H1 (cell line): ENCODE measurements at regions not wholly inside any gene's neighbourhood (a gene's known extent, or its start where the extent isn't known, plus 50 kb on each side); places are given as distances from the start of the nearest gene placed in this dataset.

Source experiments
- CTCF ChIA-PET: fragments of 300-600 bp; sonication (Branson Sonifier 250); formaldehyde crosslinking; loops from one replicate; lab custom pipeline; 2021; ENCODE audit not compliant: partially characterized antibody; lab: Charles Lee
- POLR2A ChIA-PET: fragments of 300-600 bp; sonication (Branson Sonifier 250); formaldehyde crosslinking; loops from one replicate; lab custom pipeline; 2021; ENCODE audit warnings: inconsistent platforms; ENCODE audit not compliant: partially characterized antibody; lab: Charles Lee
- DNase-seq, 2 experiments: peaks; one replicate each; pipeline versions ENCODE4 v3.0.0 to v3.0.0-alpha.2; 2010 to 2022; ENCODE audit warnings: low spot score in 2 of 2, low read depth in 1 of 2, mixed read lengths in 1 of 2
- FAIRE-seq: peaks from 2 replicates; lab custom pipeline; 2011; peaks lifted over from hg19 to GRCh38; lab: Jason Lieb, UNC
- H2AFZ ChIP-seq: 2 replicates; pipeline ENCODE4 v1.8.1; 2012; ENCODE audit warnings: low read length, inconsistent platforms
- H2AK5ac ChIP-seq: 2 replicates; pipeline ENCODE4 v1.6.1; 2013; ENCODE audit warnings: low read depth, low read length
- H2BK120ac ChIP-seq: replicated peaks from 2 replicates; pipeline ENCODE3; 2013; ENCODE audit warnings: low read depth, low read length, inconsistent platforms
- H2BK12ac ChIP-seq: 2 replicates; pipeline ENCODE4 v1.6.1; 2013; ENCODE audit warnings: low read depth, low read length
- H2BK15ac ChIP-seq: 2 replicates; pipeline ENCODE4 v1.6.1; 2013; ENCODE audit warnings: low read length
- H2BK20ac ChIP-seq: 2 replicates; pipeline ENCODE4 v1.6.1; 2013; ENCODE audit warnings: low read length
- H2BK5ac ChIP-seq: 2 replicates; pipeline ENCODE4 v1.6.1; 2013; ENCODE audit warnings: low read depth, low read length
- H3K14ac ChIP-seq: 2 replicates; pipeline ENCODE4 v1.6.1; 2013; ENCODE audit warnings: inconsistent platforms; ENCODE audit not compliant: insufficient read length
- H3K18ac ChIP-seq: 2 replicates; pipeline ENCODE4 v1.6.1; 2013; ENCODE audit warnings: low read length; ENCODE audit errors: extremely low read depth
- H3K23ac ChIP-seq: 2 replicates; pipeline ENCODE4 v1.6.1; 2013; ENCODE audit warnings: inconsistent platforms; ENCODE audit not compliant: insufficient read length
- H3K23me2 ChIP-seq: 2 replicates; pipeline ENCODE4 v1.6.1; 2013; ENCODE audit warnings: low read depth, low read length
- H3K27ac ChIP-seq: 2 replicates; pipeline ENCODE4 v1.6.1; 2011; ENCODE audit warnings: low read depth, low read length, inconsistent platforms
- H3K27me3 ChIP-seq, 4 experiments: replicated peaks in 1 of 4; 1 replicate in 1 of 4; 2 replicates in 3 of 4; pipeline versions ENCODE4 v1.6.1 to v1.8.1; 2011 to 2013; ENCODE audit warnings: low read length in 3 of 4, mild to moderate bottlenecking in 3 of 4, inconsistent platforms in 2 of 4, mixed read lengths in 2 of 4, moderate library complexity in 1 of 4; ENCODE audit not compliant: control insufficient read depth in 3 of 4, insufficient read depth in 3 of 4; ENCODE audit errors: extremely low read depth in 1 of 4
- H3K36me3 ChIP-seq, 4 experiments: 2 replicates each; pipeline versions ENCODE4 v1.6.1 to v1.8.1; 2011 to 2013; ENCODE audit warnings: mild to moderate bottlenecking in 4 of 4, low read length in 3 of 4, moderate library complexity in 2 of 4, control low read depth in 1 of 4, inconsistent platforms in 1 of 4; ENCODE audit not compliant: insufficient read depth in 4 of 4, control insufficient read depth in 2 of 4
- H3K4ac ChIP-seq: replicated peaks from 2 replicates; pipeline ENCODE3; 2013; ENCODE audit warnings: low read length, low read depth, mixed read lengths, inconsistent platforms; ENCODE audit not compliant: insufficient read length
- H3K4me1 ChIP-seq, 4 experiments: replicated peaks in 1 of 4; 1 replicate in 1 of 4; 2 replicates in 3 of 4; pipeline versions ENCODE4 v1.6.1 to v1.8.1; 2011 to 2013; ENCODE audit warnings: low read length in 3 of 4, inconsistent platforms in 2 of 4, mixed read lengths in 1 of 4; ENCODE audit not compliant: insufficient read depth in 4 of 4, control insufficient read depth in 3 of 4
- H3K4me2 ChIP-seq, 2 experiments: 2 replicates each; pipeline versions ENCODE4 v1.6.1 to v1.8.1; 2011 to 2013; ENCODE audit warnings: low read depth in 2 of 2, low read length in 2 of 2, control low read depth in 1 of 2, inconsistent platforms in 1 of 2, mild to moderate bottlenecking in 1 of 2; ENCODE audit not compliant: insufficient read depth in 1 of 2
- H3K4me3 ChIP-seq, 4 experiments: fragments of 200-600, 300-600 bp in 1 of 4; sonication (generic), shearing (Covaris generic), sonication (Bioruptor Twin) in 1 of 4; 2 replicates each; pipeline versions ENCODE4 v1.5.1 to v1.8.1; 2011 to 2016; ENCODE audit warnings: low read length in 4 of 4, low read depth in 3 of 4, control low read depth in 2 of 4, inconsistent platforms in 2 of 4, mild to moderate bottlenecking in 2 of 4, mixed read lengths in 1 of 4, moderate library complexity in 1 of 4; ENCODE audit not compliant: insufficient read depth in 2 of 4; ENCODE audit errors: extremely low read depth in 1 of 4
- H3K56ac ChIP-seq: replicated peaks from 2 replicates; pipeline ENCODE3; 2013; ENCODE audit warnings: low read depth, mild to moderate bottlenecking, mixed read lengths, low read length, inconsistent platforms; ENCODE audit not compliant: insufficient read length
- H3K79me1 ChIP-seq: 2 replicates; pipeline ENCODE4 v1.6.1; 2013; ENCODE audit warnings: low read depth, low read length, control low read depth
- H3K79me2 ChIP-seq, 2 experiments: 2 replicates each; pipeline versions ENCODE4 v1.6.1 to v1.8.1; 2012 to 2013; ENCODE audit warnings: low read length in 2 of 2, mild to moderate bottlenecking in 2 of 2, inconsistent platforms in 1 of 2; ENCODE audit not compliant: insufficient read depth in 2 of 2, control insufficient read depth in 1 of 2
- H3K9ac ChIP-seq, 4 experiments: replicated peaks in 1 of 4; 1 replicate in 1 of 4; 2 replicates in 3 of 4; pipeline versions ENCODE4 v1.6.1 to v1.8.1; 2011 to 2013; ENCODE audit warnings: low read depth in 3 of 4, low read length in 3 of 4, control low read depth in 2 of 4, mild to moderate bottlenecking in 2 of 4, moderate library complexity in 2 of 4, inconsistent platforms in 1 of 4; ENCODE audit errors: extremely low read depth in 1 of 4
- H3K9me3 ChIP-seq, 2 experiments: 2 replicates each; pipeline versions ENCODE4 v1.6.1 to v1.8.1; 2012 to 2013; ENCODE audit warnings: mild to moderate bottlenecking in 2 of 2, moderate library complexity in 2 of 2, control low read depth in 1 of 2, inconsistent platforms in 1 of 2, low read depth in 1 of 2, low read length in 1 of 2, mixed read lengths in 1 of 2; ENCODE audit not compliant: insufficient read depth in 2 of 2
- H4K20me1 ChIP-seq, 2 experiments: replicated peaks in 1 of 2; 2 replicates each; pipeline versions ENCODE3 to v1.8.1; 2011 to 2013; ENCODE audit warnings: inconsistent platforms in 2 of 2, low read length in 2 of 2, mild to moderate bottlenecking in 1 of 2; ENCODE audit not compliant: insufficient read depth in 2 of 2, control insufficient read depth in 1 of 2
- H4K5ac ChIP-seq: 2 replicates; pipeline ENCODE4 v1.6.1; 2013; ENCODE audit warnings: low read length, low read depth, mixed read lengths, inconsistent platforms; ENCODE audit not compliant: insufficient read length
- H4K8ac ChIP-seq: 2 replicates; pipeline ENCODE4 v1.8.0; 2013; ENCODE audit warnings: mild to moderate bottlenecking, moderate library complexity, low read length, inconsistent platforms; ENCODE audit not compliant: insufficient read depth; ENCODE audit errors: extremely low read depth
- H4K91ac ChIP-seq: replicated peaks from 2 replicates; pipeline ENCODE3; 2013; ENCODE audit warnings: low read length, mixed read lengths, inconsistent platforms; ENCODE audit not compliant: insufficient read length
- SIRT6 ChIP-seq: IDR thresholded peaks from one replicate; pipeline ENCODE4 v1.7.1; 2012; ENCODE audit warnings: low read length, inconsistent platforms
- WGBS, 2 experiments: shearing (Covaris generic) in 1 of 2; methylation state at CpG; one replicate each; pipeline versions ENCODE4 v1.1.6 to v1.1.7; 2013 to 2015; ENCODE audit warnings: low lambda C conversion rate in 2 of 2, mixed read lengths in 2 of 2, inconsistent platforms in 1 of 2, low coverage in 1 of 2, missing lambda C conversion rate in 1 of 2; ENCODE audit not compliant: insufficient replicate concordance in 2 of 2, insufficient coverage in 1 of 2, insufficient read length in 1 of 2; ENCODE audit errors: extremely low coverage in 1 of 2, missing lambda C conversion rate in 1 of 2; 5-methylcytosine and 5-hydroxymethylcytosine counted together

- Histone ChIP-seq H4K5ac (no peak overlapping the region), H3K27me3 (no peaks in the 10 kb centered on the region), H2BK5ac (no peak overlapping the region), H3K9me3 (peaks cover 11 to 14% of the 10 kb centered on the region in 2 experiments; a peak in 3 of 4 replicates), H2AK5ac (no peak overlapping the region), H3K4ac (no peak overlapping the region), H2BK12ac (no peak overlapping the region), H3K23me2 (no peaks in the 10 kb centered on the region), H3K79me2 (no peaks in the 10 kb centered on the region), H2BK20ac (no peak overlapping the region), H3K18ac (no peak overlapping the region), H4K20me1 (no peaks in the 10 kb centered on the region), H4K8ac (no peak overlapping the region), H3K36me3 (no peaks in the 10 kb centered on the region; a peak in 1 of 8 replicates), H3K4me2 (no peak overlapping the region), H3K4me1 (peaks cover 0 to 10% (median 3%) of the 10 kb centered on the region in 4 experiments; a peak in 3 of 7 replicates), H3K9ac (no peak overlapping the region), H2AFZ (no peak overlapping the region), H3K14ac (no peak overlapping the region), H2BK120ac (no peak overlapping the region), H4K91ac (no peak overlapping the region), H2BK15ac (no peak overlapping the region), H3K27ac (no peak overlapping the region), H3K23ac (no peak overlapping the region), H3K79me1 (no peaks in the 10 kb centered on the region), H3K56ac (no peak overlapping the region), H3K4me3 (no peak overlapping the region)
- DNase-seq (no peak), FAIRE-seq (no peak)
- ChIA-PET CTCF (interaction anchor here (0.9 to 1.7 kb wide), 5 partner anchors 8 to 51 kb away, joined by 3 to 9 read pairs (median 4); no protein-coding TSS in a partner anchor), POLR2A (interaction anchor here (1.4 to 1.5 kb wide), 2 partner anchors 35 to 256 kb away, joined by 3 to 4 read pairs; partner anchors contain the start of gene GLUL)
- 78% methylated on average over 1 of the region's 1 CpG; no CpG with 5 or more reads in 1 of the 2 experiments for WGBS, 2 experiments
- no peak for TF ChIP-seq SIRT6
These were observed 74.4 kb upstream of the ZNF648 start for GRCh38 chr1:182135946-182136345.
